Fibroblast of mammary gland (primary cell): ENCODE measurements at regions not wholly inside any gene's neighbourhood (a gene's known extent, or its start where the extent isn't known, plus 50 kb on each side); places are given as distances from the start of the nearest gene placed in this dataset.

Experiments
- DNase-seq: peaks from one replicate; pipeline ENCODE4 v3.0.0-alpha.2; 2010; ENCODE audit warnings: low read depth
- H3K4me3 ChIP-seq: 2 replicates; pipeline ENCODE4 v1.5.1; 2011; ENCODE audit warnings: low read depth, mild to moderate bottlenecking, low read length, moderate library complexity; ENCODE audit not compliant: control insufficient read depth
- TF ChIP-seq, protein P1 (sequence below): conservative IDR thresholded peaks from 2 replicates; pipeline ENCODE4 v1.5.1; 2011; ENCODE audit warnings: low read depth, low read length, inconsistent platforms; ENCODE audit not compliant: control insufficient read depth, insufficient read depth

DNA sequence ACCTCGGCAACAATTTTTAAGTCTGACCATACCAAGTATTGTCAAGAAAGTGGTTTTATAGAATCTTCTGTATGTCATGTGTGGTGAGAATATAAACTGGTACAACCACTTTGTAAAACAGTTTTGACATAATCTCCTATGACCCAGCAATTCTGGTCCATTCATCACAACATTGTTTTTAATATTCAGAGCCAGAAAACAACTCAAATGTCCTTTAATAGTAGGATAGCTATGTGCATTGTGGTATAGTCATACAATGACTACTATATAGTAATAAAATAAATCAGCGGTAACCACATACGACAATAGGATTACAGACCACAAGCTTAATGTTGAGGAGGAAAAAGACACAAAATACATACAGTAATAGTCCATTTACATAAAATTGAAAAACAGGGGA is 175.2 kb upstream of the SPATS2L start:
- TF ChIP-seq, protein P1, sequence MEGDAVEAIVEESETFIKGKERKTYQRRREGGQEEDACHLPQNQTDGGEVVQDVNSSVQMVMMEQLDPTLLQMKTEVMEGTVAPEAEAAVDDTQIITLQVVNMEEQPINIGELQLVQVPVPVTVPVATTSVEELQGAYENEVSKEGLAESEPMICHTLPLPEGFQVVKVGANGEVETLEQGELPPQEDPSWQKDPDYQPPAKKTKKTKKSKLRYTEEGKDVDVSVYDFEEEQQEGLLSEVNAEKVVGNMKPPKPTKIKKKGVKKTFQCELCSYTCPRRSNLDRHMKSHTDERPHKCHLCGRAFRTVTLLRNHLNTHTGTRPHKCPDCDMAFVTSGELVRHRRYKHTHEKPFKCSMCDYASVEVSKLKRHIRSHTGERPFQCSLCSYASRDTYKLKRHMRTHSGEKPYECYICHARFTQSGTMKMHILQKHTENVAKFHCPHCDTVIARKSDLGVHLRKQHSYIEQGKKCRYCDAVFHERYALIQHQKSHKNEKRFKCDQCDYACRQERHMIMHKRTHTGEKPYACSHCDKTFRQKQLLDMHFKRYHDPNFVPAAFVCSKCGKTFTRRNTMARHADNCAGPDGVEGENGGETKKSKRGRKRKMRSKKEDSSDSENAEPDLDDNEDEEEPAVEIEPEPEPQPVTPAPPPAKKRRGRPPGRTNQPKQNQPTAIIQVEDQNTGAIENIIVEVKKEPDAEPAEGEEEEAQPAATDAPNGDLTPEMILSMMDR, result no peak
- DNase-seq, result no peak
- H3K4me3 ChIP-seq, result no peak overlapping the region

DNA sequence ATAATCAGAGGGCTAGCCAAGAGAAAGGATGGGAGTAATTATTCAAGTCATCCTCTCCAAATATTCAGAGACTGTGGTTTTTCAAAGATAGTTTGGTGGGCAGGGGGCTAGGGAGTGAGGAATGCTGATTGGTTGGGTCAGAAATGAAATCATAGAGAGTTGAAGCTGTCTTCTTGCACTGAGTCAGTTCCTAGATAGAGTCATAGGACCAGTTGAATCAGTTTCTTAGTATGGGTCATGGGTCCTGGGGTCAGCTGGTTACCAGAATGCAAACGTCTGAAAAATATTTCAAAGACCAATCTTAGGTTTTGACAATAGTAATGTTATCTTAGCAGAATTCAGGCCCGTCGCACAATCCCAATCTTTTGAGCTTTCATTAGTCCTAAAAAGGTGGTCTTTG is 171.4 kb upstream of the SPATS2L start:
- H3K4me3 ChIP-seq, result no peak overlapping the region
- TF ChIP-seq, protein P1, result no peak
- DNase-seq, result no peak

DNA sequence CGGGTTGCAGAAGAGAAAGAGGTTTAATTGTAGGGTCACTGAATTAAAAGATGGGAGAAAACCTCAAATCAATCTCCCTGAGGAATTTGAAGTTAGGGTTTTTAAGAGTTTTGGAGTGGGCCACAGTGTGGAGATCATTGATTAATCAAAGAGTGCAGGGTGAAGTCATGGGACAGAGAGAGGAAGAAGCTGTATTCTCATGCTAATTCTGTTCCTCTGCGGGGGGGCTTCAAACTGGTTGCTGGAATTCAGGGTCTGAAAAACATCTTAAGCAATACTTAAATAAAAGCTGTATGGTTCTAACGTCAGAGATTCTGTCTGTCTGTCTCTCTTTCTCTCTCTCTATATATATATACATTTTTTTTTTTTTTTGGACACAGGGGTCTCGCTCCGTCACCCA is 169.8 kb upstream of the SPATS2L start:
- TF ChIP-seq, protein P1, result no peak
- H3K4me3 ChIP-seq, result no peak overlapping the region
- no peak for DNase-seq

DNA sequence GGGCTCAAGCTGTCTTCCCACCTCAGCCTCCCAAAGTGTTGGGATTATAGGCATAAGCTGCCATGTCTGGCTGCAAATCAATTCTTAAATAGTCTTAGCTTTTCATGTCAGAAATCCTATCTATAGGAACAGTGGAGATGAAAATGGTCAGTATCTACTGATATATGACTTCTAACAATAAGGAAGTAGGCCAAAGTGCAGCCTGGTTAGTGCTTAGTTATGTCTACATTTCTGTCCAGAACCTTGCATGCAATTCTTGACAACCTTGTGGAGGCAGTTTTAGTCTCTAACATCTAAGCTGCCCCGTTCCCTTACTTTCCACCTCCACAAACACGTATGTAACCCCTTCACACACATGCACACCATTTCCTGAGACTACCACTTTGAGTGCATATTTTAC is 169.2 kb upstream of the SPATS2L start:
- TF ChIP-seq, protein P1, result no peak
- H3K4me3 ChIP-seq, result no peak overlapping the region
- no peak for DNase-seq

DNA sequence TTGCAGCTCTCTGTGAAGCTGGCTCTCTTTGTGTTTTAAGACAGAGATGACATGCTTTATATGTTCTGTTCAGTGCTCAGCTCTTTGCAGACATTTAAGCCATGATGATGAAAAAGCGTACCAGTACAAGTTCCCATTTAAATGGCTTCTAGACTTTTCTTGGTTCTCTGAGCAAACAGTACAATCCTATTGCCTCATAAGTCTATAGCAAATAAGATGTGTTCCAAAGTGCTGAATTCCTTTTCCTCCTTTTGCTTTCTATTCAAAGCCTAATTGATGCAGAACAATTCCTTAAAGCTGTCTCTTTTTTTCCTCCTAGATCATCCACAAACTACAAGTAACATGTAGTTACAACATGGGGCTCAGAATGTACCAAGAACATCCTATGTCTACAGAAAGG is 168.8 kb upstream of the SPATS2L start:
- TF ChIP-seq, protein P1, result no peak
- H3K4me3 ChIP-seq, result no peak overlapping the region
- no peak for DNase-seq

DNA sequence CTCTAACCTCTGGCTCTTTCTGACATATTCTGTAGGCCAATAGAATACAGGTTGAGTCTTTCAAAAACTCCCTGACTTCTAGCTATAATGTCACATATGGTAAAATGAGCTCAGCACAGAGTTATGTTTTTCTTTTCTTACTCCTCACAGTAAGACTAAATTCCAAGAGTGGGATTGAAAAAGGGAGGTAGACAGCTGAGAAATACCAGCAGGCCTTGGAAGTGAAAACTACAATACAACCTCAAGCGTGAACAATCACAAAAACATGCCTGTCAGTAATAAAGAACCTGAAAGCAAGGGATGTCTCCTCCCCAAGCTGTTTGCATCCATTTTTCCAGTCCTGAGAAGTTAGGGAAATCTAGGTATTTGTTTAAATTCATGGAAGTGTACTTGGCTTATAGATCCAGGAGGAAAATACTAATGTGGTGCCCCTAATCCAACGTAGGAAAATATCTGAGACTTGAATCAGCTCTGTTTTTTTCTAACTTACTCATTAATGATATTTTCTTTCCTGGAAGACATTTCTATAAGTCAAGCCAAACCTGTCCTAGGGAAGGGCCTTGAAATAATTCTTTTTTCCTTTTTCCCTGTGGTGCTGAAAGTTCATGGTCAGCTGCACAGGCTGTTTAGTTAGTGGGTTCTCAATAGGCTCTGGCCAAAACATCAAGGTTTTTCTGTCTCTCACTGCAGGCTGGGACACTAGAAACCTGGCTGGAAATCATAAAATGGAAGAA is 167.9 kb upstream of the SPATS2L start:
- DNase-seq, result no peak
- H3K4me3 ChIP-seq, result no peak overlapping the region
- TF ChIP-seq, protein P1, result no peak
